Mesodermal cell (in vitro differentiated cells): ENCODE measurements at regions not wholly inside any gene's neighbourhood (a gene's known extent, or its start where the extent isn't known, plus 50 kb on each side); places are given as distances from the start of the nearest gene placed in this dataset.
"Not testable (repeated sequence)": the region's sequence is repeated elsewhere in the genome, so short reads cannot be mapped to it uniquely, and the experiment has no call there.

ENCODE experiments used
- H3K27ac ChIP-seq: 2 replicates; pipeline ENCODE4 v1.7.0; 2013; ENCODE audit warnings: mild to moderate bottlenecking, low read depth, low read length, moderate library complexity; ENCODE audit not compliant: severe bottlenecking
- H3K36me3 ChIP-seq: 2 replicates; pipeline ENCODE4 v1.7.1; 2013; ENCODE audit warnings: mild to moderate bottlenecking, low read length, moderate library complexity; ENCODE audit not compliant: control insufficient read depth, insufficient read depth
- H3K4me1 ChIP-seq: one replicate; pipeline ENCODE4 v1.7.1; 2013; ENCODE audit warnings: mild to moderate bottlenecking, low read length; ENCODE audit not compliant: insufficient read depth, control insufficient read depth, poor library complexity, severe bottlenecking
- H3K4me3 ChIP-seq: 2 replicates; pipeline ENCODE4 v1.7.0; 2013; ENCODE audit warnings: low read length, control low read depth, mild to moderate bottlenecking; ENCODE audit not compliant: insufficient read depth, poor library complexity, severe bottlenecking; ENCODE audit errors: extremely low read depth
- H3K9me3 ChIP-seq: 2 replicates; pipeline ENCODE4 v1.7.1; 2013; ENCODE audit warnings: mild to moderate bottlenecking, low read length, moderate library complexity; ENCODE audit not compliant: control insufficient read depth
- WGBS, 2 experiments: methylation state at CpG; one replicate each; pipeline ENCODE4 v1.1.5; 2013; ENCODE audit warnings: missing lambda C conversion rate in 2 of 2; ENCODE audit not compliant: insufficient coverage in 2 of 2; 5-methylcytosine and 5-hydroxymethylcytosine counted together

GRCh38 chr3:178200316-178200715 lies 335.9 kb upstream of the KCNMB2 start:
- Histone ChIP-seq H3K27ac (no peak overlapping the region), H3K4me3 (no peak overlapping the region)
- WGBS, 2 experiments: 86 to 96% methylated on average over 4 to 5 of the region's 5 CpGs

DNA sequence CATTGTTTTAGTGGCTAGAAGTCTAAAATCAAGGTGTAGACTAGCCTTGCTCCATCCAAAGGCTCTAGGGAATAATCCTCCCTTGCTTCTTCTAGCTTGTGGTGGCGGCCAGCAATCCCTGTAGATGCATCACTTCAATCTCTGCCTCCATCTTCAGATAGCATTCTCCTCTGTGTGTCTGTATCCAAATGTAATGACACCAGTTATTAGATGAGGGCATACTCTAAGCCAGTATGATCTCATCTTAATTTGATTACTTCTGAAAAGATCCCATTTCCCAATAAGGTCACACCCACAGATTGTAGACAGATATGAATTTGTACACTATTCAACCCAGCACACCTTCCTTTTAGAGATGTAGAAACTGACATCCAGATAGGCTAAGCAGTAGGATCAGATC lies 334.5 kb upstream of the KCNMB2 start:
- H3K27ac ChIP-seq: no peak overlapping the region
- no peak overlapping the region for H3K4me3 ChIP-seq
- WGBS, 2 experiments: no CpG with 5 or more reads among the region's 1 CpG
- no peaks in the 10 kb centered on the region for H3K9me3 ChIP-seq
- no peaks in the 10 kb centered on the region for H3K4me1 ChIP-seq
- no peaks in the 10 kb centered on the region for H3K36me3 ChIP-seq

More at GRCh38 chr3:178200316-178200715, 335.9 kb upstream of the KCNMB2 start:
- Histone ChIP-seq H3K36me3 (no peaks in the 10 kb centered on the region), H3K4me1 (no peaks in the 10 kb centered on the region), H3K9me3 (no peaks in the 10 kb centered on the region)

GRCh38 chr3:178202194-178202593 lies 334.0 kb upstream of the KCNMB2 start:
- Histone ChIP-seq H3K9me3 (no peaks in the 10 kb centered on the region), H3K4me1 (no peaks in the 10 kb centered on the region), H3K27ac (no peak overlapping the region), H3K36me3 (no peaks in the 10 kb centered on the region), H3K4me3 (no peak overlapping the region)
- WGBS, 2 experiments: 0 to 50% methylated on average over 1 to 2 of the region's 3 CpGs

DNA sequence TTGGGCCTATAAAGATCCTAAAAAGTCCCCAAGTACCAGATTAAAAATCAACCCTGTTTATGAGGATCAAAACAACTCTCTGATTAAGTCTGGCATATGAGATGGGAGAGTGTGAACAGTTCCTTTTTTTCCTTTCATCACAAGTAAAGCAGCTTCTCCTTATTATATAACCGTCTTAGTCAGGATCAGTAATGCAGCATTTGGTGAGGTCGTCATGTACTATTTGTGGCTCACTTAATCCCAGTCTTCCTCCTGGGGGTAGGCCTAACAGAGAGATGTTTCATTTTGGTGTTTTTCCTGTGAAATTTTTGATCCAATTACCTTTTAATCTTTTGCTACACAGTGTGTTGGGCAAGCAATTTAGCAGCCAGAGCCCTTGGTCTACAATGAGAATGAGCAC lies 333.1 kb upstream of the KCNMB2 start:
- no peaks in the 10 kb centered on the region for H3K36me3 ChIP-seq
- no peak overlapping the region for H3K27ac ChIP-seq
- WGBS, 2 experiments: 100% methylated on average over 1 of the region's 2 CpGs; no CpG with 5 or more reads in 1 of the 2 experiments
- no peak overlapping the region for H3K4me3 ChIP-seq
- no peaks in the 10 kb centered on the region for H3K9me3 ChIP-seq
- H3K4me1 ChIP-seq: no peaks in the 10 kb centered on the region

GRCh38 chr3:178203650-178204049 lies 332.6 kb upstream of the KCNMB2 start:
- Histone ChIP-seq H3K9me3 (no peaks in the 10 kb centered on the region), H3K27ac (no peak overlapping the region), H3K4me1 (no peaks in the 10 kb centered on the region), H3K4me3 (no peak overlapping the region), H3K36me3 (no peaks in the 10 kb centered on the region)
- no CpG with 5 or more reads among the region's 2 CpGs for WGBS, 2 experiments

GRCh38 chr3:178205740-178206139 lies 330.5 kb upstream of the KCNMB2 start:
- Histone ChIP-seq H3K4me1 (peaks cover under 1% of the 10 kb centered on the region), H3K9me3 (no peaks in the 10 kb centered on the region), H3K4me3 (no peak overlapping the region), H3K36me3 (no peaks in the 10 kb centered on the region), H3K27ac (no peak overlapping the region)
- 100% methylated on average over 1 of the region's 1 CpG for WGBS, 2 experiments

GRCh38 chr3:178206521-178206920 lies 329.7 kb upstream of the KCNMB2 start:
- no peak overlapping the region for H3K4me3 ChIP-seq
- no peaks in the 10 kb centered on the region for H3K9me3 ChIP-seq
- WGBS, 2 experiments: 13 to 61% methylated on average over 1 to 3 of the region's 3 CpGs
- peaks cover 4% of the 10 kb centered on the region for H3K4me1 ChIP-seq
- no peak overlapping the region for H3K27ac ChIP-seq
- no peaks in the 10 kb centered on the region for H3K36me3 ChIP-seq

DNA sequence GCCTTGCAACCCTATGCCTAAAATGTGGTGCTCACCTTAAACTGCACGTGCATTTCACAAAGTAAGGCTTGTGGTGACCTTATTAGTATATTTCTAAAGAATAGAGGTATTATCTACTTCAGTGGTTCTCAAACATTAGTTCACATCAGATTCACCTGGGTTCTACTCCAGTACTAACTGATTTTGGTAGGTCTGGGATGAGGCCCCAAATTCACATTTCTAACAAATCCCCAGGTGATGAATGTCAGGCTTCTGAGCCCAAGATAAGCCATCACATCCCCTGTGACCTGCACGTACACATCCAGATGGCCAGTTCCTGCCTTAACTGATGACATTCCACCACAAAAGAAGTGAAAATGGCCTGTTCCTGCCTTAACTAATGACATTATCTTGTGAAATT lies 329.1 kb upstream of the KCNMB2 start:
- not testable (repeated sequence) for H3K9me3 ChIP-seq, H3K4me1 ChIP-seq, H3K4me3 ChIP-seq, H3K27ac ChIP-seq, H3K36me3 ChIP-seq
- WGBS, 2 experiments: no CpG with 5 or more reads among the region's 2 CpGs

DNA sequence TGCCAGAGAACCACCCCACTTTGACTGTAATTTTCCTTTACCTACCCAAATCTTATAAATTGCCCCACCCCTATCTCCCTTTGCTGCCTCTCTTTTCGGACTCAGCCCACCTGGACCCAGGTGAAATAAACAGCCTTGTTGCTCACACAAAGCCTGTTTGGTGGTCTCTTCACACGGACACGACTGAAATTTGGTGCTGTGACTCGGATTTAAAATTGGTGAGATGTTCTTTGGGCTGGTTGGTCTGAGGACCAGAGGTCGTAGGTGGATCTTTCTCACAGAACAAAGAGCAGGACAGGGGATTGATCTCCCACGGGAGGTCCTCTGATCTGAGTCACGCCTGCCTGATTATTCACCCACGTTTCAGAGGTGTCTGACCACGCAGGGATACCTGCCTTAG lies 328.6 kb upstream of the KCNMB2 start:
- WGBS, 2 experiments: 81 to 82% methylated on average over 8 to 9 of the region's 9 CpGs
- H3K36me3 ChIP-seq, H3K9me3 ChIP-seq, H3K4me3 ChIP-seq, H3K27ac ChIP-seq, H3K4me1 ChIP-seq: not testable (repeated sequence)

DNA sequence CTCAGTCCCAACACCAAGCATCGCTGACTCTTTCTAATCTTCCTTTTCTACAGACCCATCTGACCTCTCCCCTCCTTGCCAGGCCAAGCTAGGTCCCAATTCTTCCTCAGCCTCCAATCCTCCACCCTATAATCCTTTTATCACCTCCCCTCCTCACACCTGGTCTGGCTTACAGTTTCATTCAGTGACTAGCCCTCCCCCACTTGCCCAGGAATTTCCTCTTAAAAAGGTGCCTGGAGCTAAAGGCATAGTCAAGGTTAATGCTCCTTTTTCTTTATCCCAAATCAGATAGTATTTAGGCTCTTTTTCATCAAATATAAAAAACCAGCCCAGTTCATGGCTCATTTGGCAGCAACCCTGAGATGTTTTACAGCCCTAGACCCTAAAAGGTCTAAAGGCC lies 327.1 kb upstream of the KCNMB2 start:
- H3K27ac ChIP-seq, H3K36me3 ChIP-seq, H3K4me1 ChIP-seq, H3K4me3 ChIP-seq, H3K9me3 ChIP-seq: not testable (repeated sequence)
- 86 to 89% methylated on average over 1 of the region's 1 CpG for WGBS, 2 experiments

GRCh38 chr3:178209618-178210017 lies 326.6 kb upstream of the KCNMB2 start:
- not testable (repeated sequence) for H3K4me1 ChIP-seq, H3K36me3 ChIP-seq, H3K27ac ChIP-seq, H3K9me3 ChIP-seq, H3K4me3 ChIP-seq
- 87 to 100% methylated on average over 2 of the region's 2 CpGs for WGBS, 2 experiments

DNA sequence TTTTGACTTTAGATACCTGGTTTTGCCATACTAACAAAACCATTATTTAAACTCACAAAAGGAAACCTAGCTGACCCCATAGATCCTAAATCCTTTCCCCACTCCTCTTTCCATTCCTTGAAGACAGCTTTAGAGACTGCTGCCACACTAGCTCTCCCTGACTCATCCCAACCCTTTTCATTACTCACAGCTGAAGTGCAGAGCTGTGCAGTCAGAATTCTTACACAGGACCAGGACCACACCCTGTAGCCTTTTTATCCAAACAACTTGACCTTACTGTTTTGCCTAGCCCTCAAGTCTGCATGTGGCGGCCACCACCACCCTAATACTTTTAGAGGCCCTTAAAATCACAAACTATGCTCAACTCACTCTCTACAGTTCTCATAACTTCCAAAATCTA lies 325.1 kb upstream of the KCNMB2 start:
- not testable (repeated sequence) for H3K27ac ChIP-seq, H3K9me3 ChIP-seq, H3K4me1 ChIP-seq, H3K36me3 ChIP-seq, H3K4me3 ChIP-seq
- 50 to 100% methylated on average over 1 of the region's 1 CpG for WGBS, 2 experiments
